GM12878 (cell line): ENCODE measurements at regions not wholly inside any gene's neighbourhood (a gene's known extent, or its start where the extent isn't known, plus 50 kb on each side); places are given as distances from the start of the nearest gene placed in this dataset.

Source experiments
- ATAC-seq: fragments of 200-7000 bp; cut with Tn5 transposase; 3 replicates; pipeline ENCODE4 v1.9.1; 2020; ENCODE audit warnings: mild to moderate bottlenecking, moderate library complexity
- BruUV-seq: library from RNA; stranded (reverse); fragments of 400-500 nt; replicated peaks from 2 replicates; lab custom pipeline; 2021; lab: Mats Ljungman, UMichigan
- CTCF ChIA-PET: fragments of 300-600 bp; sonication (Branson Sonifier 250); formaldehyde crosslinking; extraction: SDS; loops from one replicate; lab custom pipeline; 2021; ENCODE audit warnings: inconsistent platforms; lab: Yijun Ruan, JAX
- POLR2A ChIA-PET: fragments of 350-600 bp; formaldehyde crosslinking; extraction: SDS; loops from one replicate; lab custom pipeline; 2021; ENCODE audit warnings: inconsistent platforms; lab: Charles Lee
- RAD21 ChIA-PET: fragments of 300-600 bp; sonication (Branson Sonifier 250); formaldehyde crosslinking; loops from one replicate; lab custom pipeline; 2023; ENCODE audit warnings: antibody characterized with exemption; ENCODE audit not compliant: unreplicated experiment; lab: Charles Lee
- SMC1A ChIA-PET: fragments of 300-600 bp; sonication (Branson Sonifier 250); formaldehyde crosslinking; loops from one replicate; lab custom pipeline; 2023; ENCODE audit not compliant: unreplicated experiment, uncharacterized antibody; lab: Charles Lee
- DNase-seq: peaks from one replicate; pipeline ENCODE4 v3.0.0-alpha.2; 2011; ENCODE audit warnings: low read depth, low spot score
- FAIRE-seq: peaks from 3 replicates; lab custom pipeline; 2011; peaks lifted over from hg19 to GRCh38; lab: Jason Lieb, UNC
- H2AFZ ChIP-seq: 2 replicates; pipeline ENCODE4 v1.6.0; 2011; ENCODE audit warnings: low read depth, low read length, control low read depth; ENCODE audit not compliant: control insufficient read depth
- H3K27ac ChIP-seq: 2 replicates; pipeline ENCODE4 v1.5.1; 2011; ENCODE audit warnings: control low read depth; ENCODE audit not compliant: control insufficient read depth, insufficient read depth
- H3K27me3 ChIP-seq, 2 experiments: replicated peaks in 1 of 2; 2 replicates each; pipeline versions ENCODE4 v1.6.0 to v1.6.1; 2011; ENCODE audit warnings: low read length in 1 of 2; ENCODE audit not compliant: control insufficient read depth in 2 of 2, insufficient read depth in 2 of 2
- H3K36me3 ChIP-seq, 2 experiments: 2 replicates each; pipeline ENCODE4 v1.5.1; 2011; ENCODE audit warnings: low read length in 1 of 2; ENCODE audit not compliant: control insufficient read depth in 2 of 2, insufficient read depth in 2 of 2
- H3K4me1 ChIP-seq: 2 replicates; pipeline ENCODE4 v1.6.1; 2011; ENCODE audit warnings: mild to moderate bottlenecking, low read length, moderate library complexity, mixed read lengths; ENCODE audit not compliant: control insufficient read depth, insufficient read depth
- H3K4me2 ChIP-seq: 2 replicates; pipeline ENCODE4 v1.6.0; 2011; ENCODE audit warnings: control low read depth; ENCODE audit not compliant: control insufficient read depth, insufficient read depth
- H3K4me3 ChIP-seq: fragments of 200-600 bp; sonication (generic); 2 replicates; pipeline ENCODE4 v1.5.1; 2016
- H3K79me2 ChIP-seq: 2 replicates; pipeline ENCODE4 v1.6.0; 2011; ENCODE audit warnings: low read length; ENCODE audit not compliant: control insufficient read depth, insufficient read depth
- H3K9ac ChIP-seq: 2 replicates; pipeline ENCODE4 v1.8.0; 2011; ENCODE audit warnings: low read length, control low read depth, mixed read lengths; ENCODE audit not compliant: control insufficient read depth, insufficient read depth
- H3K9me3 ChIP-seq: replicated peaks from 3 replicates; pipeline ENCODE4 v1.5.1; 2011; ENCODE audit warnings: mild to moderate bottlenecking, low read length; ENCODE audit not compliant: control insufficient read depth, insufficient read depth
- H4K20me1 ChIP-seq: 2 replicates; pipeline ENCODE4 v1.6.0; 2011; ENCODE audit not compliant: control insufficient read depth, insufficient read depth
- ATF7 ChIP-seq: fragments of 450-650 bp; IDR thresholded peaks from 2 replicates; pipeline ENCODE4 v1.6.1; 2016; ENCODE audit warnings: low read depth, mild to moderate bottlenecking
- BCL3 ChIP-seq: IDR thresholded peaks from 2 replicates; pipeline ENCODE4 v1.6.1; 2011; ENCODE audit warnings: borderline replicate concordance, low read depth, mild to moderate bottlenecking, moderate library complexity, low read length; ENCODE audit not compliant: insufficient read depth, poor library complexity, severe bottlenecking
- FOS ChIP-seq: IDR thresholded peaks from 3 replicates; pipeline ENCODE4 v1.6.1; 2011; ENCODE audit warnings: borderline replicate concordance; ENCODE audit not compliant: insufficient read length; ENCODE audit errors: extremely low read depth
- HDAC6 ChIP-seq: fragments of 200-600 bp; sonication (generic); IDR thresholded peaks from one replicate; pipeline ENCODE4 v1.8.0; 2017; ENCODE audit warnings: antibody characterized with exemption; ENCODE audit not compliant: unreplicated experiment
- KAT2A ChIP-seq: conservative IDR thresholded peaks from 2 replicates; pipeline ENCODE4 v1.6.1; 2011; ENCODE audit warnings: low read depth, low read length; ENCODE audit not compliant: control insufficient read depth
- KLF5 ChIP-seq: fragments of 450-650 bp; IDR thresholded peaks from 2 replicates; pipeline ENCODE4 v1.6.1; 2014; ENCODE audit warnings: mild to moderate bottlenecking; ENCODE audit not compliant: partially characterized antibody
- MYB ChIP-seq: fragments of 150-350 bp; IDR thresholded peaks from 2 replicates; pipeline ENCODE4 v1.6.1; 2014; ENCODE audit warnings: mild to moderate bottlenecking, low read depth, low read length, borderline replicate concordance
- MYC ChIP-seq: IDR thresholded peaks from 2 replicates; pipeline ENCODE4 v1.6.1; 2011; ENCODE audit warnings: mild to moderate bottlenecking, low read length, moderate library complexity, inconsistent platforms; ENCODE audit not compliant: insufficient read depth, insufficient replicate concordance, insufficient read length, severe bottlenecking
- NFYA ChIP-seq: IDR thresholded peaks from 2 replicates; pipeline ENCODE4 v1.6.1; 2011; ENCODE audit warnings: low read depth, mild to moderate bottlenecking, low read length, improper control_type of control experiment, borderline replicate concordance
- PAX5 ChIP-seq: IDR thresholded peaks from 2 replicates; pipeline ENCODE4 v1.6.1; 2011; ENCODE audit warnings: low read depth, low read length, borderline replicate concordance
- POLR2AphosphoS2 ChIP-seq: IDR thresholded peaks from 2 replicates; pipeline ENCODE4 v1.6.1; 2011; ENCODE audit warnings: low read depth, mild to moderate bottlenecking, low read length, improper control_type of control experiment, moderate library complexity
- RAD21 ChIP-seq: IDR thresholded peaks from 2 replicates; pipeline ENCODE4 v1.6.1; 2011; ENCODE audit warnings: mild to moderate bottlenecking, low read depth, low read length, moderate library complexity; ENCODE audit not compliant: insufficient read depth
- RCOR1 ChIP-seq: conservative IDR thresholded peaks from 2 replicates; pipeline ENCODE4 v1.6.1; 2012; ENCODE audit warnings: low read depth, low read length, improper control_type of control experiment
- RELB ChIP-seq: fragments of 450-650 bp; IDR thresholded peaks from 2 replicates; pipeline ENCODE4 v1.6.1; 2017; ENCODE audit warnings: low read depth, mild to moderate bottlenecking, moderate library complexity
- SMARCA5 ChIP-seq: fragments of 450-650 bp; IDR thresholded peaks from 2 replicates; pipeline ENCODE4 v1.6.1; 2017; ENCODE audit warnings: mild to moderate bottlenecking
- TAF1 ChIP-seq: IDR thresholded peaks from 2 replicates; pipeline ENCODE4 v1.6.1; 2011; ENCODE audit warnings: mild to moderate bottlenecking, low read depth, low read length, borderline replicate concordance
- TBL1XR1 ChIP-seq: IDR thresholded peaks from 2 replicates; pipeline ENCODE4 v1.6.1; 2012; ENCODE audit warnings: low read depth, low read length, improper control_type of control experiment
- ZNF217 ChIP-seq: fragments of 450-650 bp; IDR thresholded peaks from 2 replicates; pipeline ENCODE4 v1.6.1; 2017; ENCODE audit warnings: antibody characterized with exemption, mild to moderate bottlenecking
- ZNF274 ChIP-seq: IDR thresholded peaks from one replicate; pipeline ENCODE4 v1.8.0; 2011; ENCODE audit not compliant: insufficient read length, insufficient read depth
- ZNF622 ChIP-seq: fragments of 450-650 bp; IDR thresholded peaks from 2 replicates; pipeline ENCODE4 v1.6.1; 2017; ENCODE audit warnings: mild to moderate bottlenecking, inconsistent platforms
- WGBS: methylation state at CpG from one replicate; pipeline ENCODE4 v1.1.6; 2016; ENCODE audit warnings: low lambda C conversion rate; ENCODE audit not compliant: insufficient replicate concordance, insufficient coverage; ENCODE audit errors: missing lambda C conversion rate; 5-methylcytosine and 5-hydroxymethylcytosine counted together
- in situ Hi-C: fragments of 300-500 bp; cut with MboI; formaldehyde crosslinking; loops from 9 replicates; pipeline ENCODE4 v1.14.3; 2018; ENCODE audit warnings: mixed read lengths
- intact Hi-C: fragments of 100-400 bp; cut with micrococcal nuclease; formaldehyde crosslinking; loops from one replicate; pipeline ENCODE4 v1.14.2; 2022; ENCODE audit not compliant: unreplicated experiment
- TF ChIP-seq, protein P1 (sequence below): IDR thresholded peaks from 2 replicates; pipeline ENCODE4 v1.6.1; 2012; ENCODE audit warnings: low read depth, low read length, improper control_type of control experiment

DNA sequence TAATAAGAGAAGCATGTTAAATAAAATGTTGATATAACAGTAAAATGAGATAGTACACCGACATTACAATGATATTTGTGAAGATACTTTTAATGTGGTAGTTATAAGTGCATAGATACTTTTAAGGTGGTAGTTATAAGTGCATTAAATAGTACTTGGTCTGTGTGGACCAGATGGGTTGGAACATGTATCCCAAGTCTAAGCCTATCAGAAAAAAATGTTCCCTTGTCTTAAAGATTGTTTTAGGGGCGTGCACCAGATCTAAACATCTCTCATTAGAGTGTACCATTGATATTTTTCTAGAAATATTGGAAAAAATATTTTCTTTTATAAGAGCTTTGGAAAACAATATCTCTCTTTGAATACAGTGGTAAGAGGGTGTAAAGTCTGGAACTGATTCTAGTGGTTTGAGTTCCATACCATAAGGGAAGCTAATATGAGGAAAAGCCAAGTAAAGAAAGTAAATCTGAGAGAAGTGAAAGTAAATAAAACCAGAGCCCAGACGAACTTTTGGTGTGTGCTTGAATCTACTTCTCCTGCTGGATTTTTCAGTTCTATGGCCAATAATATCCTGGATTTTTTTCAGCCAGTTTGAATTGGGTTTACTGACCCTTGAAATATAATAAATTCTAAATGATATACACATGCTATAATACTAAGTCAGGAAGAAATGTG lies 175.3 kb downstream of the MBL2 start (continued):
- TF ChIP-seq, protein P1, sequence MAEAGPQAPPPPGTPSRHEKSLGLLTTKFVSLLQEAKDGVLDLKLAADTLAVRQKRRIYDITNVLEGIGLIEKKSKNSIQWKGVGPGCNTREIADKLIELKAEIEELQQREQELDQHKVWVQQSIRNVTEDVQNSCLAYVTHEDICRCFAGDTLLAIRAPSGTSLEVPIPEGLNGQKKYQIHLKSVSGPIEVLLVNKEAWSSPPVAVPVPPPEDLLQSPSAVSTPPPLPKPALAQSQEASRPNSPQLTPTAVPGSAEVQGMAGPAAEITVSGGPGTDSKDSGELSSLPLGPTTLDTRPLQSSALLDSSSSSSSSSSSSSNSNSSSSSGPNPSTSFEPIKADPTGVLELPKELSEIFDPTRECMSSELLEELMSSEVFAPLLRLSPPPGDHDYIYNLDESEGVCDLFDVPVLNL, result no peak
- TF ChIP-seq BCL3 (no peak), SMARCA5 (no peak), FOS (no peak), MYB (no peak), TAF1 (no peak)

GRCh38 chr10:52598936-52599335 lies 173.6 kb downstream of the MBL2 start:
- no peak for FAIRE-seq
- BruUV-seq, result no TSS peak
- TF ChIP-seq PAX5, result no peak
- TF ChIP-seq ZNF622, result no peak
- TF ChIP-seq ZNF217, result no peak
- TF ChIP-seq RAD21, result no peak
- TF ChIP-seq POLR2AphosphoS2, result no peak
- no peak for TF ChIP-seq NFYA
- no peak for TF ChIP-seq KAT2A
- no peak for TF ChIP-seq ZNF274
- TF ChIP-seq RCOR1, result no peak
- no peak for TF ChIP-seq MYC
- no peak for TF ChIP-seq HDAC6
- TF ChIP-seq KLF5, result no peak
- TF ChIP-seq ATF7, result no peak
- no peak for TF ChIP-seq TBL1XR1
- no peak for TF ChIP-seq RELB

More at GRCh38 chr10:52598936-52599335, 173.6 kb downstream of the MBL2 start:
- no peak for DNase-seq
- Histone ChIP-seq H2AFZ (no peak overlapping the region), H3K9ac (no peak overlapping the region), H3K27me3 (no peaks in the 10 kb centered on the region), H3K79me2 (no peaks in the 10 kb centered on the region), H3K4me3 (no peak overlapping the region), H3K4me1 (no peaks in the 10 kb centered on the region), H3K36me3 (no peaks in the 10 kb centered on the region), H3K27ac (no peak overlapping the region), H3K9me3 (no peaks in the 10 kb centered on the region), H3K4me2 (no peak overlapping the region), H4K20me1 (no peaks in the 10 kb centered on the region)
- no peak for ATAC-seq
- in situ Hi-C loops, result no loop called here
- ChIA-PET SMC1A (no interaction called here), RAD21 (no interaction called here), CTCF (interaction anchor here (1.1 kb wide), 1 partner anchor 18 kb away, joined by 3 read pairs; no protein-coding TSS in a partner anchor), POLR2A (no interaction called here)
- intact Hi-C loops, result no loop called here
- WGBS, result 50% methylated on average over 2 of the region's 2 CpGs
